ENCODE measurements at regions not wholly inside any gene's neighbourhood (a gene's known extent, or its start where the extent isn't known, plus 50 kb on each side); places are given as distances from the start of the nearest gene placed in this dataset.

- TF ChIP-seq EZH2 (IDR thresholded peaks at IDR 0.05; ENCODE audit: insufficient read depth, poor library complexity, severe bottlenecking) (no peak), EZH2phosphoT487 (IDR thresholded peaks at IDR 0.05; ENCODE audit: insufficient read depth, low read depth) (no peak)
These were observed 199.9 kb downstream of the FOXL1 start for GRCh38 chr16:86778108-86778745.

All from GM23248 (cell line).